ENCODE measurements at regions not wholly inside any gene's neighbourhood (a gene's known extent, or its start where the extent isn't known, plus 50 kb on each side); places are given as distances from the start of the nearest gene placed in this dataset.

DNA sequence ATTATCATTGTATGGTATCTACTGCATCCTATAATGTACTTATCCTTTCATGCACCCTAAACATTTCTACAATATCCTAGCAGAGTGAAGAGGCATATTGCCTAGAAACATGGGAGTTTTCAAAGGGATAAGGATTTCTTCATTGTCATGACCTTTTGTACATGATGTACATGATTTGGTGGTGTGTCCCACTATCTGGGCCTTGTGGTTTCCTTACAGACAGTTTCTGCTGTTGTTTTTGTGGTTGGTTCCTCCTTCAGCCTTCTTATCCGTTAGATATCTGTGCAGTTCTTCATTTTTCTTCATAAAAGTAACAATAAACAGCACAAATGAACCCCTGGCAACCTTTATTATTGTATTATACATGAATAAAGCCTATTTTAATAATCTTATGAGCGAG lies 70.4 kb upstream of the BACH1 start:
- Histone ChIP-seq H3K4me3 (no peak overlapping the region), H3K36me3 (no peaks in the 10 kb centered on the region), H3K9me3 (peaks cover 0 to 5% (median 0%) of the 10 kb centered on the region in 3 donors), H3K4me1 (no peaks in the 10 kb centered on the region), H3K27me3 (no peaks in the 10 kb centered on the region), H3K27ac (no peak overlapping the region)
- DNase-seq = no peak
- intact Hi-C loops (cut with DNase I; ENCODE audit: low total_unique reads) = no loop called here
- TF ChIP-seq, protein P1, sequence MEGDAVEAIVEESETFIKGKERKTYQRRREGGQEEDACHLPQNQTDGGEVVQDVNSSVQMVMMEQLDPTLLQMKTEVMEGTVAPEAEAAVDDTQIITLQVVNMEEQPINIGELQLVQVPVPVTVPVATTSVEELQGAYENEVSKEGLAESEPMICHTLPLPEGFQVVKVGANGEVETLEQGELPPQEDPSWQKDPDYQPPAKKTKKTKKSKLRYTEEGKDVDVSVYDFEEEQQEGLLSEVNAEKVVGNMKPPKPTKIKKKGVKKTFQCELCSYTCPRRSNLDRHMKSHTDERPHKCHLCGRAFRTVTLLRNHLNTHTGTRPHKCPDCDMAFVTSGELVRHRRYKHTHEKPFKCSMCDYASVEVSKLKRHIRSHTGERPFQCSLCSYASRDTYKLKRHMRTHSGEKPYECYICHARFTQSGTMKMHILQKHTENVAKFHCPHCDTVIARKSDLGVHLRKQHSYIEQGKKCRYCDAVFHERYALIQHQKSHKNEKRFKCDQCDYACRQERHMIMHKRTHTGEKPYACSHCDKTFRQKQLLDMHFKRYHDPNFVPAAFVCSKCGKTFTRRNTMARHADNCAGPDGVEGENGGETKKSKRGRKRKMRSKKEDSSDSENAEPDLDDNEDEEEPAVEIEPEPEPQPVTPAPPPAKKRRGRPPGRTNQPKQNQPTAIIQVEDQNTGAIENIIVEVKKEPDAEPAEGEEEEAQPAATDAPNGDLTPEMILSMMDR (IDR thresholded peaks at IDR 0.05) = no peak

DNA sequence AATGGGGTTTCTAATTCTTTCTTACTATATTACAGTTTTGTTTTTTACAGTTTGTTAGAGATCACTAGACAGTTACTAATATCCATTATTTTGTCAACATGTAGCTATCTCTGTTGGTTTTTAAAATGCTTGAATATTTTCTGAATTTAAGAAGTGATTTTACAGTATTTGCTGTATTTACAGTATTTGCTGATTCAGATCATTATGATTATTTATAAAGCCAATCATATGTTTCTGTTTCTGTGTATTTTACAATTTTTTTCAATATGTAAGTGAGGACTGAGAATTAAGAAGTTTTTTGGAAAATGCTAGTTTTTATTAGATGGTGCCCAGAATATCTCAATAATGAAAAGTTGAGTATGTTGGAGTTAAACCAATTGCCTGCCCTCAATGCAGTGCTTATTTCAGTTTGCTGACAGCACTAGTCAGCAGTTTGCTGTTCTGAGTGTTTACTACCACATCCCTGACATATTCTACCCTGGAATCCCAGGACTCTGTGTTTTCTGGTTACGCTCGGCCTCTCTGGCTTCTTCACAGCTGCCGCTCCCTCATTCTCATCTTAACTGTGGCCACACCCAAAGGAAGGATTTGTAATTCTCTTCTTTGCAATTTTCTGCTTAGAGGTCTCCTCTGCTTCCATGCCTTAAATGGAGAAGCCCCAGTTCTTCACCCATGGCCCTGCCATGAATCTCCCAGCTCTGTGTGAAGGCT lies 68.0 kb upstream of the BACH1 start:
- H3K9me3 ChIP-seq = peaks cover 0 to 4% (median 0%) of the 10 kb centered on the region in 3 donors
- no peak for DNase-seq
- no peaks in the 10 kb centered on the region for H3K4me1 ChIP-seq
- no peak overlapping the region for H3K27ac ChIP-seq
- TF ChIP-seq, protein P1 (IDR thresholded peaks at IDR 0.05) = no peak
- intact Hi-C loops (cut with DNase I; ENCODE audit: low total_unique reads) = no loop called here
- no peaks in the 10 kb centered on the region for H3K36me3 ChIP-seq
- no peaks in the 10 kb centered on the region for H3K27me3 ChIP-seq
- no peak overlapping the region for H3K4me3 ChIP-seq

DNA sequence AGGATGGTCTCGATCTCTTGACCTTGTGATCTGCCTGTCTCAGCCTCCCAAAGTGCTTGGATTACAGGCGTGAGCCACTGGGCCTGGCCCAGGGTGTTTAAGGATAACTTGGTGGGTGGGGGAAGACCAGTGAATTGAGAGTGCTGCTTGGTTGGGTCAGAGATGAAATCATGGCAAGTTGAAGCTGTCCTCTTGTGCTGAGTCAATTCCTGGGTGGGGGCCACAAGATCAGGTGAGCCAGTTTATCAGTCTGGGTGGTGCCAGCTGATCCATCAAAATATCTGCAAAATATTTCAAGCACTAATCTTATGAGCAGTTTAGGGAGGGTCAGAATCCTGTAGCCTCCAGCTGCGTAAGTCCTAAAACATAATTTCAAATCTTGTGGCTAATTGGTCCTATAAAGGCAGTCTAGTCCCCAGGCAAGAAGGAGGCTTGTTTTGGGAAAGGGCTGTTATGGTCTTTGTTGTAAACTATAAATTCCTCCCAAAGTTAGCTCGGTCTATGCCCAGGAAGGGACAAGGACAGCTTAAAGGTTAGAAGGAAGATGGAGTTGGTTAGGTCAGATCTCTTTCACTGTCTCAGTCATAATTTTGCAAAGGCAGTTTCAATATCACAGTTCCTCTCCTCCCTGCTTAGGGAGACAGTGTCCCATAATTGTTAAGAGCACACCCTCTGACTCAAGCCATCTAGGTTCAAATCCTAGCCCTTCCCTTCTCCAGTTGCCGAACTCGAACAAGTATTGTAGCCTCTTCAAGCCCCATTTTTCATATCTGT lies 66.8 kb upstream of the BACH1 start:
- H3K27me3 ChIP-seq = no peaks in the 10 kb centered on the region
- peaks cover 0 to 6% (median 4%) of the 10 kb centered on the region in 4 donors for H3K4me1 ChIP-seq
- no peak overlapping the region for H3K27ac ChIP-seq
- TF ChIP-seq, protein P1 (IDR thresholded peaks at IDR 0.05) = no peak
- DNase-seq = no peak
- no peaks in the 10 kb centered on the region for H3K9me3 ChIP-seq
- intact Hi-C loops (cut with DNase I; ENCODE audit: low total_unique reads) = no loop called here
- H3K36me3 ChIP-seq = no peaks in the 10 kb centered on the region
- H3K4me3 ChIP-seq = no peak overlapping the region

DNA sequence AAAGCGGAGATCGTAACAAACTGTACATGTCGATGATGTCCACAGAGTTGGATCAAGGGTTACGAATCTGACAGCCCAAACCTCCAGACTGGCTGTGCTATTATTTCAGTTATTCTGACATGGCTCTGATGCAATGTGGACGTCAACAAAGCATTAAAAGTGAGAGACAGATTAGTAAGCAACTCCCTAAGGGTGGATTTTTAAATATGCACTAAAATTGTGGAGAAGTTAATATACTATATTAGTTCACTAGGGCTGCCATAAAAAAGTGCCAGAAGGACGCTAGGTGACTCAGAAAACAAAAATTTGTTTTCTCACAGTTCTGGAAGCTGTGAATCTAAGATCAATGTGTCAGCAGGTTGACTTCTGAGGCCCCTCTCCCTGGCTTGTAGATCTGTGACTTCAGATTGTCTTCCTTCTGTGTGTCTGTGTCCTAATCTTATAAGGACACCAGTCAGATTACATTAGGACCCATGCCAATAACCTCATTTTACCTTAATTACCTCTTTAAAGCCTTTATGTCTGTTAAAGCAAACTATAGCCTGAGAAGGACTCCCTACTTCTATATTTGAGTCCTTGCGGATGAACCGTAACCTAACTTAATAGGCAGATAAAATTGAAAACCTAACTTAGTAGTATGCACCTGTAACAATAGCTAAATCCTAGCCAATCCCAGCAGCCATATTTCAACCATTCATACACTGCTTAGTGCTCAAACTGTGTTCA lies 66.0 kb upstream of the BACH1 start:
- H3K27ac ChIP-seq = no peak overlapping the region
- H3K27me3 ChIP-seq = no peaks in the 10 kb centered on the region
- H3K4me3 ChIP-seq = no peak overlapping the region
- intact Hi-C loops (cut with DNase I; ENCODE audit: low total_unique reads) = no loop called here
- no peaks in the 10 kb centered on the region for H3K9me3 ChIP-seq
- no peak for DNase-seq
- TF ChIP-seq, protein P1 (IDR thresholded peaks at IDR 0.05) = no peak
- H3K4me1 ChIP-seq = peaks cover 0 to 13% (median 11%) of the 10 kb centered on the region in 4 donors
- no peaks in the 10 kb centered on the region for H3K36me3 ChIP-seq

DNA sequence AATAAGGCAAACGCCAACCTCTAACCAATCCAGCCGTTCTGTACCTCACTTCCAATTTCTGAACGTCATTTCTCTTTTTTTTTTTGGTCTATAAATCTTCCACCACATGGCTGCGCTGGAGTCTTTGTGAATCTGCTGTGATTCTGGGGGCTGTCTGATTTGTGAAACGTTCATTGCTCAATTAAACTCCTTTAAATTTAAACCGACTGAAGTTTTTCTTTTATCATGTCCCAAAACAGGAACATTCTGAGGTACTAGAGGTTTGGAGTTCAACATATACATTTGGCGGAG lies 65.5 kb upstream of the BACH1 start:
- no peaks in the 10 kb centered on the region for H3K36me3 ChIP-seq
- no peak for DNase-seq
- intact Hi-C loops (cut with DNase I; ENCODE audit: low total_unique reads) = no loop called here
- TF ChIP-seq, protein P1 (IDR thresholded peaks at IDR 0.05) = no peak
- H3K9me3 ChIP-seq = no peaks in the 10 kb centered on the region
- no peak overlapping the region for H3K4me3 ChIP-seq
- no peak overlapping the region for H3K27ac ChIP-seq
- H3K4me1 ChIP-seq = peaks cover 0 to 18% (median 16%) of the 10 kb centered on the region in 4 donors
- H3K27me3 ChIP-seq = no peaks in the 10 kb centered on the region

All from tibial artery (tissue), 4 donors.